H1 (cell line): ENCODE measurements at regions not wholly inside any gene's neighbourhood (a gene's known extent, or its start where the extent isn't known, plus 50 kb on each side); places are given as distances from the start of the nearest gene placed in this dataset.

Experiments
- BRCA1 ChIP-seq: IDR thresholded peaks from 2 replicates; pipeline ENCODE4 v1.6.1; 2012; ENCODE audit warnings: low read depth, low read length, improper control_type of control experiment
- POU5F1 ChIP-seq: IDR thresholded peaks from 2 replicates; pipeline ENCODE4 v1.6.1; 2011; ENCODE audit warnings: low read depth, mild to moderate bottlenecking, low read length, moderate library complexity
- TAF7 ChIP-seq: optimal IDR thresholded peaks from 2 replicates; pipeline ENCODE3; 2011; ENCODE audit warnings: low read depth, mild to moderate bottlenecking, inconsistent platforms, low read length, moderate library complexity, borderline replicate concordance

- TF ChIP-seq TAF7 (no peak), POU5F1 (no peak), BRCA1 (no peak)
These were observed 1039.6 kb upstream of the LRRN3 start (continued) for GRCh38 chr7:110051372-110051771.
